Loucy (cell line): ENCODE measurements at regions not wholly inside any gene's neighbourhood (a gene's known extent, or its start where the extent isn't known, plus 50 kb on each side); places are given as distances from the start of the nearest gene placed in this dataset.

Source experiments
- H2AFZ ChIP-seq: fragments of 200-600 bp; sonication (generic); 2 replicates; pipeline ENCODE4 v1.6.0; 2016; ENCODE audit warnings: antibody characterized with exemption, mild to moderate bottlenecking, low read length, moderate library complexity
- H3F3A ChIP-seq: fragments of 200-600 bp; 2 replicates; pipeline ENCODE4 v1.6.0; 2016; ENCODE audit warnings: antibody characterized with exemption, low read depth, mild to moderate bottlenecking
- H3K27me3 ChIP-seq: fragments of 200-600 bp; sonication (generic); 2 replicates; pipeline ENCODE4 v1.6.1; 2014; ENCODE audit warnings: low read length, mild to moderate bottlenecking; ENCODE audit not compliant: insufficient read depth, poor library complexity, severe bottlenecking
- H3K36me3 ChIP-seq: fragments of 200-600 bp; sonication (generic); 2 replicates; pipeline ENCODE4 v1.6.1; 2016; ENCODE audit warnings: low read length; ENCODE audit not compliant: insufficient read depth
- H3K4me1 ChIP-seq: fragments of 200-600 bp; sonication (generic); 2 replicates; pipeline ENCODE4 v1.5.1; 2014; ENCODE audit warnings: low read length, mild to moderate bottlenecking; ENCODE audit not compliant: insufficient read depth, poor library complexity, severe bottlenecking
- H3K4me2 ChIP-seq: fragments of 200-600 bp; sonication (generic); 2 replicates; pipeline ENCODE4 v1.6.0; 2014; ENCODE audit warnings: antibody characterized with exemption, low read length, low read depth, mild to moderate bottlenecking; ENCODE audit not compliant: poor library complexity, severe bottlenecking
- H3K4me3 ChIP-seq: fragments of 200-600 bp; sonication (generic); 2 replicates; pipeline ENCODE4 v1.5.1; 2014; ENCODE audit warnings: low read length, mild to moderate bottlenecking, mixed read lengths; ENCODE audit not compliant: poor library complexity, severe bottlenecking
- H3K79me2 ChIP-seq: fragments of 200-600 bp; sonication (generic); 2 replicates; pipeline ENCODE4 v1.6.1; 2014; ENCODE audit warnings: low read length; ENCODE audit not compliant: insufficient read depth
- H3K9ac ChIP-seq: fragments of 200-600 bp; sonication (generic); 2 replicates; pipeline ENCODE4 v1.6.0; 2014; ENCODE audit warnings: mild to moderate bottlenecking, low read depth, low read length, moderate library complexity; ENCODE audit not compliant: poor library complexity, severe bottlenecking
- H3K9me2 ChIP-seq: fragments of 200-600 bp; sonication (generic); replicated peaks from 2 replicates; pipeline ENCODE4 v1.6.1; 2016; ENCODE audit warnings: low read depth, low read length, mixed read lengths
- H3K9me3 ChIP-seq: fragments of 200-600 bp; sonication (generic); 2 replicates; pipeline ENCODE4 v1.6.1; 2014; ENCODE audit warnings: mild to moderate bottlenecking, antibody characterized with exemption, low read length, low read depth; ENCODE audit not compliant: insufficient read depth
- H4K20me1 ChIP-seq: fragments of 200-600 bp; sonication (generic); 2 replicates; pipeline ENCODE4 v1.6.0; 2014; ENCODE audit warnings: antibody characterized with exemption, low read length, mild to moderate bottlenecking; ENCODE audit not compliant: insufficient read depth, poor library complexity, severe bottlenecking
- CTCF ChIP-seq: fragments of 200-600 bp; sonication (generic); conservative IDR thresholded peaks from 2 replicates; pipeline ENCODE4 v1.5.1; 2014; ENCODE audit warnings: mild to moderate bottlenecking, antibody characterized with exemption, low read length
- EZH2phosphoT487 ChIP-seq: fragments of 200-600 bp; IDR thresholded peaks from 2 replicates; pipeline ENCODE4 v1.6.1; 2018; ENCODE audit warnings: antibody characterized with exemption, mild to moderate bottlenecking, moderate library complexity, borderline replicate concordance

DNA sequence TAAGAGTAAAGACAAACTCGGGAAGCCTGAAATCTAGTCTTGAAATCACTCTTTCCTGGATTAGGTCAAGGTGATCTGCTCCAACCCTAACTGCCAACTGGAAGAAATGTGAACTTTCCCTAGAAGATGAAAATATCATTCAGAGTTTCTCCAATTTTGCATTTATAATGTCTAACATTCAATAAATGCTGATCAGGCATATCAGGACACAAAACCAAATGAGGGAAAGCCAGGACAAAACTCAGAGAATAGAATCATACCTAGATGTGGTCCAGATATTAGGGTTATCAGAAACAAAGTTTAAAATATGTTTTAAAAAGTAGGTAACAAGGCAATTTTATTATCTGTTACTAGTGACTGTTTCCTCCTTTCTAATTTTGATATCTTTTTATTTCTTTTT lies 335.5 kb upstream of the MAP3K7 start:
- H3F3A ChIP-seq: no peaks in the 10 kb centered on the region
- H3K4me3 ChIP-seq: no peak overlapping the region
- no peaks in the 10 kb centered on the region for H3K4me1 ChIP-seq
- no peaks in the 10 kb centered on the region for H3K9me3 ChIP-seq
- H3K79me2 ChIP-seq: no peaks in the 10 kb centered on the region
- H2AFZ ChIP-seq: no peak overlapping the region
- H3K9me2 ChIP-seq: no peaks in the 10 kb centered on the region
- TF ChIP-seq EZH2phosphoT487 (no peak), CTCF (no peak)
- no peaks in the 10 kb centered on the region for H4K20me1 ChIP-seq
- H3K36me3 ChIP-seq: no peaks in the 10 kb centered on the region
- H3K9ac ChIP-seq: no peak overlapping the region
- H3K4me2 ChIP-seq: no peak overlapping the region
- H3K27me3 ChIP-seq: no peaks in the 10 kb centered on the region

DNA sequence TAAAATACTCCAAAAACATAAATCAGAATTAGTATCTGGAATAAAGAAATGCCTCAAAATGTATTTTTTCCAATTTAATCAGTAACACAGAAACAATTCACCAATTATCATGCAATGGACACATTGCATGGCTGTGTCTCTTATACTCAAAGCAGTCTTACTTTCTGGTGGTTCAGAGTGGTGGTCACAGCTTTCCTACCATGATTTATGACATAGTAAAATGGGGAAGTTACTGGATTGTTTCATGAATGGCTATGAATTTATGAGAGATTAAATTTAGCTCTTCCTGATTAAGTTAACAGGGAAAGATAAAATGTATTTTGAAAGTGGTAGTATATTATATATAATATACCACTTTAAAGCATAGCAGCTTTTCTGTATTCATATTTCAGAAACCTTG lies 331.5 kb upstream of the MAP3K7 start:
- H4K20me1 ChIP-seq: no peaks in the 10 kb centered on the region
- TF ChIP-seq EZH2phosphoT487: no peak
- no peak for TF ChIP-seq CTCF
- no peaks in the 10 kb centered on the region for H3K9me2 ChIP-seq
- no peak overlapping the region for H3K9ac ChIP-seq
- no peak overlapping the region for H3K4me2 ChIP-seq
- H3F3A ChIP-seq: no peaks in the 10 kb centered on the region
- H2AFZ ChIP-seq: no peak overlapping the region
- H3K36me3 ChIP-seq: no peaks in the 10 kb centered on the region
- H3K79me2 ChIP-seq: no peaks in the 10 kb centered on the region
- H3K4me3 ChIP-seq: no peak overlapping the region
- no peaks in the 10 kb centered on the region for H3K27me3 ChIP-seq
- H3K4me1 ChIP-seq: no peaks in the 10 kb centered on the region
- no peaks in the 10 kb centered on the region; the same call in 1 of the 2 replicates for H3K9me3 ChIP-seq

GRCh38 chr6:90917376-90917775 lies 330.5 kb upstream of the MAP3K7 start:
- H3K4me2 ChIP-seq: no peak overlapping the region
- H2AFZ ChIP-seq: no peak overlapping the region
- no peak overlapping the region for H3K9ac ChIP-seq
- H3K27me3 ChIP-seq: no peaks in the 10 kb centered on the region
- H3F3A ChIP-seq: no peaks in the 10 kb centered on the region
- no peaks in the 10 kb centered on the region for H3K4me1 ChIP-seq
- H3K4me3 ChIP-seq: no peak overlapping the region
- TF ChIP-seq CTCF: no peak
- TF ChIP-seq EZH2phosphoT487: no peak
- no peaks in the 10 kb centered on the region for H3K36me3 ChIP-seq
- H3K9me2 ChIP-seq: no peaks in the 10 kb centered on the region
- no peaks in the 10 kb centered on the region for H4K20me1 ChIP-seq
- H3K9me3 ChIP-seq: no peaks in the 10 kb centered on the region; the same call in 1 of the 2 replicates
- no peaks in the 10 kb centered on the region for H3K79me2 ChIP-seq
